GM21526 (cell line): ENCODE measurements at regions not wholly inside any gene's neighbourhood (a gene's known extent, or its start where the extent isn't known, plus 50 kb on each side); places are given as distances from the start of the nearest gene placed in this dataset.

Source experiments
- ATAC-seq: cut with Tn5 transposase; IDR thresholded peaks from one replicate; pipeline ENCODE4 v1.9.1; 2021; ENCODE audit warnings: moderate library complexity; ENCODE audit not compliant: unreplicated experiment, low FRiP score

- no peak for ATAC-seq
Observed at GRCh38 chr2:16214861-16215260, 274.5 kb downstream of the MYCN start.

- no peak for ATAC-seq
Observed at GRCh38 chr2:16214391-16214790, 274.0 kb downstream of the MYCN start.

GRCh38 chr2:16212321-16212720 lies 272.0 kb downstream of the MYCN start:
- no peak for ATAC-seq

- ATAC-seq, result no peak
Observed at GRCh38 chr2:16211341-16211740, 271.0 kb downstream of the MYCN start.

GRCh38 chr2:16210841-16211240 lies 270.5 kb downstream of the MYCN start:
- ATAC-seq, result no peak

GRCh38 chr2:16209799-16210198 lies 269.4 kb downstream of the MYCN start:
- ATAC-seq, result no peak

GRCh38 chr2:16208921-16209320 lies 268.6 kb downstream of the MYCN start:
- ATAC-seq, result no peak

GRCh38 chr2:16208241-16208797 lies 268.0 kb downstream of the MYCN start:
- ATAC-seq, result no peak

- ATAC-seq, result no peak
Observed at GRCh38 chr2:16207611-16208010, 267.3 kb downstream of the MYCN start.

GRCh38 chr2:16207151-16207550 lies 266.8 kb downstream of the MYCN start:
- no peak for ATAC-seq

GRCh38 chr2:16206191-16206944 lies 266.0 kb downstream of the MYCN start:
- ATAC-seq, result no peak

GRCh38 chr2:16205631-16206030 lies 265.3 kb downstream of the MYCN start:
- ATAC-seq, result no peak

- no peak for ATAC-seq
Observed at GRCh38 chr2:16204886-16205620, 264.7 kb downstream of the MYCN start.

- ATAC-seq, result no peak
Observed at GRCh38 chr2:16204251-16204650, 263.9 kb downstream of the MYCN start.

- ATAC-seq, result no peak
Observed at GRCh38 chr2:16203691-16204090, 263.3 kb downstream of the MYCN start.

GRCh38 chr2:16203069-16203468 lies 262.7 kb downstream of the MYCN start:
- ATAC-seq, result no peak

- ATAC-seq, result no peak
Observed at GRCh38 chr2:16202266-16203020, 262.1 kb downstream of the MYCN start.

- no peak for ATAC-seq
Observed at GRCh38 chr2:16201848-16202247, 261.5 kb downstream of the MYCN start.

- no peak for ATAC-seq
Observed at GRCh38 chr2:16200554-16201193, 260.3 kb downstream of the MYCN start.

- no peak for ATAC-seq
Observed at GRCh38 chr2:16199882-16200553, 259.7 kb downstream of the MYCN start.
